HEK293 (cell line): ENCODE measurements at regions not wholly inside any gene's neighbourhood (a gene's known extent, or its start where the extent isn't known, plus 50 kb on each side); places are given as distances from the start of the nearest gene placed in this dataset.

Experiments
- CTCF ChIA-PET: fragments of 350-600 bp; formaldehyde crosslinking; extraction: SDS; loops from one replicate; lab custom pipeline; 2021; ENCODE audit warnings: antibody characterized with exemption; lab: Yijun Ruan, JAX
- POLR2A ChIA-PET: fragments of 300-600 bp; formaldehyde crosslinking; extraction: SDS; loops from one replicate; lab custom pipeline; 2020; ENCODE audit warnings: antibody characterized with exemption, inconsistent platforms; lab: Yijun Ruan, JAX
- H3K27ac ChIP-seq: fragments of 200-500 bp; sonication (Bioruptor generic); 2 replicates; pipeline ENCODE4 v1.5.1; 2014; ENCODE audit warnings: low read depth, low read length, control low read depth, inconsistent platforms; ENCODE audit errors: extremely low read depth
- H3K36me3 ChIP-seq, 2 experiments: fragments of 200-500 bp in 1 of 2; sonication (Bioruptor generic) in 1 of 2; 1 replicate in 1 of 2; 2 replicates in 1 of 2; pipeline ENCODE4 v1.5.1; 2014 to 2017; ENCODE audit warnings: inconsistent platforms in 2 of 2, low read length in 2 of 2; ENCODE audit not compliant: control insufficient read depth in 2 of 2, insufficient read depth in 1 of 2
- H3K4me1 ChIP-seq: fragments of 200-500 bp; sonication (Bioruptor generic); 2 replicates; pipeline ENCODE4 v1.5.1; 2014; ENCODE audit warnings: mild to moderate bottlenecking, low read length, inconsistent platforms; ENCODE audit not compliant: control insufficient read depth, insufficient read depth
- H3K4me3 ChIP-seq: 2 replicates; pipeline ENCODE4 v1.5.1; 2011; ENCODE audit warnings: low read depth, mild to moderate bottlenecking, control low read depth, low read length, moderate library complexity
- H3K9me3 ChIP-seq: fragments of 200-500 bp; sonication (Bioruptor generic); 2 replicates; pipeline ENCODE4 v1.5.1; 2014; ENCODE audit warnings: low read depth, low read length, inconsistent platforms; ENCODE audit not compliant: control insufficient read depth, insufficient read depth
- BCL11B ChIP-seq: fragments of 450-650 bp; formaldehyde crosslinking; IDR thresholded peaks from 2 replicates; pipeline ENCODE4 v1.5.1; 2016; ENCODE audit warnings: low read depth, missing biosample characterization, missing genetic modification characterization
- PRDM4 ChIP-seq: fragments of 450-650 bp; formaldehyde crosslinking; IDR thresholded peaks from 2 replicates; pipeline ENCODE4 v1.5.1; 2017; ENCODE audit warnings: missing biosample characterization, missing genetic modification characterization
- TRIM28 ChIP-seq: IDR thresholded peaks from 2 replicates; pipeline ENCODE4 v1.6.1; 2011; ENCODE audit warnings: low read length, control low read depth, borderline replicate concordance
- ZBTB10 ChIP-seq: fragments of 450-650 bp; formaldehyde crosslinking; IDR thresholded peaks from 2 replicates; pipeline ENCODE4 v1.5.1; 2016; ENCODE audit warnings: missing biosample characterization, missing genetic modification characterization
- ZFP3 ChIP-seq: fragments of 450-650 bp; formaldehyde crosslinking; IDR thresholded peaks from 2 replicates; pipeline ENCODE4 v1.5.1; 2016; ENCODE audit warnings: low read depth, missing biosample characterization, missing genetic modification characterization
- ZNF398 ChIP-seq: fragments of 450-650 bp; formaldehyde crosslinking; IDR thresholded peaks from 2 replicates; pipeline ENCODE4 v1.5.1; 2017; ENCODE audit warnings: missing biosample characterization, missing genetic modification characterization
- ZNF449 ChIP-seq: fragments of 450-650 bp; formaldehyde crosslinking; IDR thresholded peaks from 2 replicates; pipeline ENCODE4 v1.5.1; 2017; ENCODE audit warnings: missing biosample characterization, mild to moderate bottlenecking, missing genetic modification characterization, moderate library complexity
- ZNF48 ChIP-seq: fragments of 450-650 bp; formaldehyde crosslinking; IDR thresholded peaks from 2 replicates; pipeline ENCODE4 v1.5.1; 2016; ENCODE audit warnings: missing biosample characterization, missing genetic modification characterization
- ZNF501 ChIP-seq: fragments of 450-650 bp; formaldehyde crosslinking; IDR thresholded peaks from 2 replicates; pipeline ENCODE4 v1.5.1; 2016; ENCODE audit warnings: missing biosample characterization, missing genetic modification characterization
- ZNF510 ChIP-seq: fragments of 450-650 bp; formaldehyde crosslinking; IDR thresholded peaks from 2 replicates; pipeline ENCODE4 v1.5.1; 2018; ENCODE audit warnings: mild to moderate bottlenecking, missing genetic modification characterization, missing biosample characterization; ENCODE audit not compliant: insufficient replicate concordance
- ZNF701 ChIP-seq: fragments of 450-650 bp; formaldehyde crosslinking; IDR thresholded peaks from 2 replicates; pipeline ENCODE4 v1.5.1; 2016; ENCODE audit warnings: missing biosample characterization, missing genetic modification characterization
- ZNF777 ChIP-seq: fragments of 450-650 bp; formaldehyde crosslinking; IDR thresholded peaks from 2 replicates; pipeline ENCODE4 v1.5.1; 2017; ENCODE audit warnings: missing biosample characterization, missing genetic modification characterization, borderline replicate concordance
- ZNF792 ChIP-seq: fragments of 450-650 bp; formaldehyde crosslinking; IDR thresholded peaks from 2 replicates; pipeline ENCODE4 v1.5.1; 2016; ENCODE audit warnings: missing biosample characterization, missing genetic modification characterization

- POLR2A ChIA-PET = no interaction called here
Observed at GRCh38 chrX:8105531-8105930, 65.5 kb downstream of the VCX2 start.

More at GRCh38 chrX:8105531-8105930, 65.5 kb downstream of the VCX2 start:
- Histone ChIP-seq H3K9me3 (no peaks in the 10 kb centered on the region), H3K27ac (no peak overlapping the region), H3K4me1 (no peaks in the 10 kb centered on the region), H3K36me3 (no peaks in the 10 kb centered on the region), H3K4me3 (no peak overlapping the region)
- CTCF ChIA-PET = no interaction called here
- TF ChIP-seq ZNF398 (no peak), PRDM4 (tag by site-specific recombination) (no peak), BCL11B (tag by site-specific recombination) (no peak), ZNF701 (tag by site-specific recombination) (no peak), ZBTB10 (no peak), ZFP3 (no peak), ZNF777 (tag by site-specific recombination) (no peak), ZNF792 (tag by site-specific recombination) (no peak), ZNF449 (tag by site-specific recombination) (no peak), ZNF501 (tag by site-specific recombination) (no peak), ZNF48 (tag by site-specific recombination) (no peak), ZNF510 (tag by site-specific recombination) (no peak), TRIM28 (no peak)
